WTC11 (cell line): ENCODE measurements at regions not wholly inside any gene's neighbourhood (a gene's known extent, or its start where the extent isn't known, plus 50 kb on each side); places are given as distances from the start of the nearest gene placed in this dataset.

ENCODE experiments used
- CREM ChIP-seq: sonication (generic); formaldehyde crosslinking; IDR thresholded peaks from 2 replicates; pipeline ENCODE4 v1.8.1; 2022; ENCODE audit warnings: mild to moderate bottlenecking, missing genetic modification reagents, moderate library complexity
- ZBTB21 ChIP-seq: sonication (generic); formaldehyde crosslinking; IDR thresholded peaks from 2 replicates; pipeline ENCODE4 v1.8.1; 2023; ENCODE audit warnings: mild to moderate bottlenecking, missing genetic modification reagents, borderline replicate concordance
- ZNF219 ChIP-seq: sonication (generic); formaldehyde crosslinking; IDR thresholded peaks from 2 replicates; pipeline ENCODE4 v1.8.0; 2023; ENCODE audit warnings: missing genetic modification reagents, mild to moderate bottlenecking, borderline replicate concordance
- ZNF263 ChIP-seq: sonication (generic); formaldehyde crosslinking; IDR thresholded peaks from 2 replicates; pipeline ENCODE4 v1.8.1; 2022; ENCODE audit warnings: low read depth, mild to moderate bottlenecking, moderate library complexity, missing genetic modification reagents
- TF ChIP-seq, protein P1 (sequence below): sonication (generic); formaldehyde crosslinking; IDR thresholded peaks from 2 replicates; pipeline ENCODE4 v1.8.1; 2022; ENCODE audit warnings: missing genetic modification reagents, borderline replicate concordance
- TF ChIP-seq, protein P2 (sequence below): fragments of 250-450 bp; sonication (Bioruptor Pico); IDR thresholded peaks from 2 replicates; pipeline ENCODE4 v1.8.0; 2021; ENCODE audit warnings: mild to moderate bottlenecking
- TF ChIP-seq, protein P3 (sequence below): sonication (generic); formaldehyde crosslinking; IDR thresholded peaks from 2 replicates; pipeline ENCODE4 v1.8.1; 2023; ENCODE audit warnings: mild to moderate bottlenecking, missing genetic modification reagents, borderline replicate concordance
- TF ChIP-seq, protein P4 (sequence below): sonication (generic); formaldehyde crosslinking; IDR thresholded peaks from 2 replicates; pipeline ENCODE4 v1.8.1; 2023; ENCODE audit warnings: mild to moderate bottlenecking, missing genetic modification reagents
- TF ChIP-seq, protein P5 (sequence below): fragments of 200-600 bp; IDR thresholded peaks from 2 replicates; pipeline ENCODE4 v1.8.0; 2022; ENCODE audit warnings: antibody characterized with exemption
- TF ChIP-seq, protein P6 (sequence below): sonication (generic); formaldehyde crosslinking; IDR thresholded peaks from 2 replicates; pipeline ENCODE4 v1.8.1; 2023; ENCODE audit warnings: mild to moderate bottlenecking, missing genetic modification reagents, moderate library complexity
- TF ChIP-seq, protein P7 (sequence below): sonication (generic); formaldehyde crosslinking; IDR thresholded peaks from 2 replicates; pipeline ENCODE4 v1.8.1; 2022; ENCODE audit warnings: low read depth, missing genetic modification reagents, borderline replicate concordance
- TF ChIP-seq, protein P8 (sequence below): sonication (generic); formaldehyde crosslinking; IDR thresholded peaks from 2 replicates; pipeline ENCODE4 v1.8.1; 2022; ENCODE audit warnings: mild to moderate bottlenecking, missing genetic modification reagents, moderate library complexity, borderline replicate concordance
- TF ChIP-seq, protein P9 (sequence below): sonication (generic); formaldehyde crosslinking; IDR thresholded peaks from 2 replicates; pipeline ENCODE4 v1.8.0; 2022; ENCODE audit warnings: mild to moderate bottlenecking, missing genetic modification reagents

DNA sequence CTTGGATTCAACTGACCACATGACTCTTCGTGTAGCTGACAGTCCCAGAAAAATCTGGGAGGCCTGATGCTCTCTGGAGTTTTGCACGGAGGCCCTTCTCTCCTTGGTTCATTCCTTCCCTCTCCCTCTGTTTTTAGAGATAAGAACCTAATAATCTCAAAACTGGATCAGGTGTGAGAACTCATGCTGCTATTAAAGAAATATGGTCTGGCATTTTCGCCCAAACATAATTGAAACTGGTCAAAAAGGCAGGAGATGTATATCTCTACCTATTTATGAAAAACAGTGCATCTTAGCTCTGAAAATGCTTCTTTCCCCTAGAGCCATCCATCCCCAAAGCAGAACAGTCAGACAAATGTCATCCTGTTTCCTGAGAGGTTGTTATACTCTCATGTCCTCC, 397.5 kb downstream of the PRELID2 start:
- TF ChIP-seq, protein P1, sequence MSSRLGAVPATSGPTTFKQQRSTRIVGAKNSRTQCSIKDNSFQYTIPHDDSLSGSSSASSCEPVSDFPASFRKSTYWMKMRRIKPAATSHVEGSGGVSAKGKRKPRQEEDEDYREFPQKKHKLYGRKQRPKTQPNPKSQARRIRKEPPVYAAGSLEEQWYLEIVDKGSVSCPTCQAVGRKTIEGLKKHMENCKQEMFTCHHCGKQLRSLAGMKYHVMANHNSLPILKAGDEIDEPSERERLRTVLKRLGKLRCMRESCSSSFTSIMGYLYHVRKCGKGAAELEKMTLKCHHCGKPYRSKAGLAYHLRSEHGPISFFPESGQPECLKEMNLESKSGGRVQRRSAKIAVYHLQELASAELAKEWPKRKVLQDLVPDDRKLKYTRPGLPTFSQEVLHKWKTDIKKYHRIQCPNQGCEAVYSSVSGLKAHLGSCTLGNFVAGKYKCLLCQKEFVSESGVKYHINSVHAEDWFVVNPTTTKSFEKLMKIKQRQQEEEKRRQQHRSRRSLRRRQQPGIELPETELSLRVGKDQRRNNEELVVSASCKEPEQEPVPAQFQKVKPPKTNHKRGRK (CRISPR knock-in tag), result no peak
- TF ChIP-seq, protein P2, sequence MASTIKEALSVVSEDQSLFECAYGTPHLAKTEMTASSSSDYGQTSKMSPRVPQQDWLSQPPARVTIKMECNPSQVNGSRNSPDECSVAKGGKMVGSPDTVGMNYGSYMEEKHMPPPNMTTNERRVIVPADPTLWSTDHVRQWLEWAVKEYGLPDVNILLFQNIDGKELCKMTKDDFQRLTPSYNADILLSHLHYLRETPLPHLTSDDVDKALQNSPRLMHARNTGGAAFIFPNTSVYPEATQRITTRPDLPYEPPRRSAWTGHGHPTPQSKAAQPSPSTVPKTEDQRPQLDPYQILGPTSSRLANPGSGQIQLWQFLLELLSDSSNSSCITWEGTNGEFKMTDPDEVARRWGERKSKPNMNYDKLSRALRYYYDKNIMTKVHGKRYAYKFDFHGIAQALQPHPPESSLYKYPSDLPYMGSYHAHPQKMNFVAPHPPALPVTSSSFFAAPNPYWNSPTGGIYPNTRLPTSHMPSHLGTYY (CRISPR knock-in tag), result no peak
- TF ChIP-seq, protein P3, sequence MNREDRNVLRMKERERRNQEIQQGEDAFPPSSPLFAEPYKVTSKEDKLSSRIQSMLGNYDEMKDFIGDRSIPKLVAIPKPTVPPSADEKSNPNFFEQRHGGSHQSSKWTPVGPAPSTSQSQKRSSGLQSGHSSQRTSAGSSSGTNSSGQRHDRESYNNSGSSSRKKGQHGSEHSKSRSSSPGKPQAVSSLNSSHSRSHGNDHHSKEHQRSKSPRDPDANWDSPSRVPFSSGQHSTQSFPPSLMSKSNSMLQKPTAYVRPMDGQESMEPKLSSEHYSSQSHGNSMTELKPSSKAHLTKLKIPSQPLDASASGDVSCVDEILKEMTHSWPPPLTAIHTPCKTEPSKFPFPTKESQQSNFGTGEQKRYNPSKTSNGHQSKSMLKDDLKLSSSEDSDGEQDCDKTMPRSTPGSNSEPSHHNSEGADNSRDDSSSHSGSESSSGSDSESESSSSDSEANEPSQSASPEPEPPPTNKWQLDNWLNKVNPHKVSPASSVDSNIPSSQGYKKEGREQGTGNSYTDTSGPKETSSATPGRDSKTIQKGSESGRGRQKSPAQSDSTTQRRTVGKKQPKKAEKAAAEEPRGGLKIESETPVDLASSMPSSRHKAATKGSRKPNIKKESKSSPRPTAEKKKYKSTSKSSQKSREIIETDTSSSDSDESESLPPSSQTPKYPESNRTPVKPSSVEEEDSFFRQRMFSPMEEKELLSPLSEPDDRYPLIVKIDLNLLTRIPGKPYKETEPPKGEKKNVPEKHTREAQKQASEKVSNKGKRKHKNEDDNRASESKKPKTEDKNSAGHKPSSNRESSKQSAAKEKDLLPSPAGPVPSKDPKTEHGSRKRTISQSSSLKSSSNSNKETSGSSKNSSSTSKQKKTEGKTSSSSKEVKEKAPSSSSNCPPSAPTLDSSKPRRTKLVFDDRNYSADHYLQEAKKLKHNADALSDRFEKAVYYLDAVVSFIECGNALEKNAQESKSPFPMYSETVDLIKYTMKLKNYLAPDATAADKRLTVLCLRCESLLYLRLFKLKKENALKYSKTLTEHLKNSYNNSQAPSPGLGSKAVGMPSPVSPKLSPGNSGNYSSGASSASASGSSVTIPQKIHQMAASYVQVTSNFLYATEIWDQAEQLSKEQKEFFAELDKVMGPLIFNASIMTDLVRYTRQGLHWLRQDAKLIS (CRISPR knock-in tag), result no peak
- TF ChIP-seq, protein P4, sequence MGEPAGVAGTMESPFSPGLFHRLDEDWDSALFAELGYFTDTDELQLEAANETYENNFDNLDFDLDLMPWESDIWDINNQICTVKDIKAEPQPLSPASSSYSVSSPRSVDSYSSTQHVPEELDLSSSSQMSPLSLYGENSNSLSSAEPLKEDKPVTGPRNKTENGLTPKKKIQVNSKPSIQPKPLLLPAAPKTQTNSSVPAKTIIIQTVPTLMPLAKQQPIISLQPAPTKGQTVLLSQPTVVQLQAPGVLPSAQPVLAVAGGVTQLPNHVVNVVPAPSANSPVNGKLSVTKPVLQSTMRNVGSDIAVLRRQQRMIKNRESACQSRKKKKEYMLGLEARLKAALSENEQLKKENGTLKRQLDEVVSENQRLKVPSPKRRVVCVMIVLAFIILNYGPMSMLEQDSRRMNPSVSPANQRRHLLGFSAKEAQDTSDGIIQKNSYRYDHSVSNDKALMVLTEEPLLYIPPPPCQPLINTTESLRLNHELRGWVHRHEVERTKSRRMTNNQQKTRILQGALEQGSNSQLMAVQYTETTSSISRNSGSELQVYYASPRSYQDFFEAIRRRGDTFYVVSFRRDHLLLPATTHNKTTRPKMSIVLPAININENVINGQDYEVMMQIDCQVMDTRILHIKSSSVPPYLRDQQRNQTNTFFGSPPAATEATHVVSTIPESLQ (CRISPR knock-in tag), result no peak
- TF ChIP-seq, protein P5, sequence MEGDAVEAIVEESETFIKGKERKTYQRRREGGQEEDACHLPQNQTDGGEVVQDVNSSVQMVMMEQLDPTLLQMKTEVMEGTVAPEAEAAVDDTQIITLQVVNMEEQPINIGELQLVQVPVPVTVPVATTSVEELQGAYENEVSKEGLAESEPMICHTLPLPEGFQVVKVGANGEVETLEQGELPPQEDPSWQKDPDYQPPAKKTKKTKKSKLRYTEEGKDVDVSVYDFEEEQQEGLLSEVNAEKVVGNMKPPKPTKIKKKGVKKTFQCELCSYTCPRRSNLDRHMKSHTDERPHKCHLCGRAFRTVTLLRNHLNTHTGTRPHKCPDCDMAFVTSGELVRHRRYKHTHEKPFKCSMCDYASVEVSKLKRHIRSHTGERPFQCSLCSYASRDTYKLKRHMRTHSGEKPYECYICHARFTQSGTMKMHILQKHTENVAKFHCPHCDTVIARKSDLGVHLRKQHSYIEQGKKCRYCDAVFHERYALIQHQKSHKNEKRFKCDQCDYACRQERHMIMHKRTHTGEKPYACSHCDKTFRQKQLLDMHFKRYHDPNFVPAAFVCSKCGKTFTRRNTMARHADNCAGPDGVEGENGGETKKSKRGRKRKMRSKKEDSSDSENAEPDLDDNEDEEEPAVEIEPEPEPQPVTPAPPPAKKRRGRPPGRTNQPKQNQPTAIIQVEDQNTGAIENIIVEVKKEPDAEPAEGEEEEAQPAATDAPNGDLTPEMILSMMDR, result no peak
- TF ChIP-seq ZNF219 (no peak), CREM (CRISPR knock-in tag) (no peak), ZNF263 (CRISPR knock-in tag) (no peak), ZBTB21 (CRISPR knock-in tag) (no peak)
- TF ChIP-seq, protein P6, sequence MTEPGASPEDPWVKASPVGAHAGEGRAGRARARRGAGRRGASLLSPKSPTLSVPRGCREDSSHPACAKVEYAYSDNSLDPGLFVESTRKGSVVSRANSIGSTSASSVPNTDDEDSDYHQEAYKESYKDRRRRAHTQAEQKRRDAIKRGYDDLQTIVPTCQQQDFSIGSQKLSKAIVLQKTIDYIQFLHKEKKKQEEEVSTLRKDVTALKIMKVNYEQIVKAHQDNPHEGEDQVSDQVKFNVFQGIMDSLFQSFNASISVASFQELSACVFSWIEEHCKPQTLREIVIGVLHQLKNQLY, result no peak
- TF ChIP-seq, protein P7, sequence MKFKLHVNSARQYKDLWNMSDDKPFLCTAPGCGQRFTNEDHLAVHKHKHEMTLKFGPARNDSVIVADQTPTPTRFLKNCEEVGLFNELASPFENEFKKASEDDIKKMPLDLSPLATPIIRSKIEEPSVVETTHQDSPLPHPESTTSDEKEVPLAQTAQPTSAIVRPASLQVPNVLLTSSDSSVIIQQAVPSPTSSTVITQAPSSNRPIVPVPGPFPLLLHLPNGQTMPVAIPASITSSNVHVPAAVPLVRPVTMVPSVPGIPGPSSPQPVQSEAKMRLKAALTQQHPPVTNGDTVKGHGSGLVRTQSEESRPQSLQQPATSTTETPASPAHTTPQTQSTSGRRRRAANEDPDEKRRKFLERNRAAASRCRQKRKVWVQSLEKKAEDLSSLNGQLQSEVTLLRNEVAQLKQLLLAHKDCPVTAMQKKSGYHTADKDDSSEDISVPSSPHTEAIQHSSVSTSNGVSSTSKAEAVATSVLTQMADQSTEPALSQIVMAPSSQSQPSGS, result no peak
- TF ChIP-seq, protein P8, sequence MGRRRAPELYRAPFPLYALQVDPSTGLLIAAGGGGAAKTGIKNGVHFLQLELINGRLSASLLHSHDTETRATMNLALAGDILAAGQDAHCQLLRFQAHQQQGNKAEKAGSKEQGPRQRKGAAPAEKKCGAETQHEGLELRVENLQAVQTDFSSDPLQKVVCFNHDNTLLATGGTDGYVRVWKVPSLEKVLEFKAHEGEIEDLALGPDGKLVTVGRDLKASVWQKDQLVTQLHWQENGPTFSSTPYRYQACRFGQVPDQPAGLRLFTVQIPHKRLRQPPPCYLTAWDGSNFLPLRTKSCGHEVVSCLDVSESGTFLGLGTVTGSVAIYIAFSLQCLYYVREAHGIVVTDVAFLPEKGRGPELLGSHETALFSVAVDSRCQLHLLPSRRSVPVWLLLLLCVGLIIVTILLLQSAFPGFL, result no peak
- TF ChIP-seq, protein P9, sequence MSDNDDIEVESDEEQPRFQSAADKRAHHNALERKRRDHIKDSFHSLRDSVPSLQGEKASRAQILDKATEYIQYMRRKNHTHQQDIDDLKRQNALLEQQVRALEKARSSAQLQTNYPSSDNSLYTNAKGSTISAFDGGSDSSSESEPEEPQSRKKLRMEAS (CRISPR knock-in tag), result no peak
